Nucleus accumbens (tissue), 56 donors: ENCODE measurements at regions not wholly inside any gene's neighbourhood (a gene's known extent, or its start where the extent isn't known, plus 50 kb on each side); places are given as distances from the start of the nearest gene placed in this dataset.
"Not testable (repeated sequence)": the region's sequence is repeated elsewhere in the genome, so short reads cannot be mapped to it uniquely, and the experiment has no call there.

Source experiments
- DNase-seq, 56 donors: peaks; one replicate each; lab custom pipeline; 2025; lab: John Stamatoyannopoulos, UW

- no peak for DNase-seq
These were observed 136.1 kb downstream of the MID1IP1 start for GRCh38 chrX:38937400-38937799.

- no peak for DNase-seq
These were observed 136.7 kb downstream of the MID1IP1 start for GRCh38 chrX:38937926-38938325.

GRCh38 chrX:38939067-38939466 is 137.8 kb downstream of the MID1IP1 start:
- DNase-seq, result no peak

- no peak for DNase-seq
These were observed 139.3 kb downstream of the MID1IP1 start for GRCh38 chrX:38940547-38940946.

- DNase-seq, result no peak
These were observed 140.4 kb downstream of the MID1IP1 start for GRCh38 chrX:38941675-38942074.

- DNase-seq, result no peak
These were observed 141.9 kb downstream of the MID1IP1 start for GRCh38 chrX:38943120-38943519.

- no peak for DNase-seq
These were observed 146.8 kb downstream of the MID1IP1 start for GRCh38 chrX:38948046-38948445.

- DNase-seq, result no peak
These were observed 153.3 kb downstream of the MID1IP1 start for GRCh38 chrX:38954520-38954919.

GRCh38 chrX:38959736-38960135 is 158.5 kb downstream of the MID1IP1 start:
- no peak for DNase-seq

- DNase-seq, result no peak
These were observed 158.9 kb downstream of the MID1IP1 start for GRCh38 chrX:38960137-38960536.

GRCh38 chrX:38961936-38962335 is 160.7 kb downstream of the MID1IP1 start:
- DNase-seq, result no peak

GRCh38 chrX:38963244-38963643 is 162.0 kb downstream of the MID1IP1 start:
- DNase-seq, result not testable (repeated sequence)

- peak in 2 of 56 donors; percentile 0 to 1 for DNase-seq
These were observed 164.6 kb downstream of the MID1IP1 start for GRCh38 chrX:38965888-38966287.

- DNase-seq, result peak in 4 of 56 donors; percentile 1 to 9 (median 1)
These were observed 167.3 kb downstream of the MID1IP1 start for GRCh38 chrX:38968344-38969216.

- DNase-seq, result no peak
These were observed 168.8 kb downstream of the MID1IP1 start for GRCh38 chrX:38970074-38970473.

- no peak for DNase-seq
These were observed 169.6 kb downstream of the MID1IP1 start for GRCh38 chrX:38970845-38971244.

- no peak for DNase-seq
These were observed 172.1 kb downstream of the MID1IP1 start for GRCh38 chrX:38973322-38973721.

GRCh38 chrX:38974542-38974941 is 173.3 kb downstream of the MID1IP1 start:
- DNase-seq, result no peak

GRCh38 chrX:38975368-38975942 is 174.2 kb downstream of the MID1IP1 start:
- no peak for DNase-seq

- no peak for DNase-seq
These were observed 181.1 kb downstream of the MID1IP1 start for GRCh38 chrX:38982370-38982769.

- no peak for DNase-seq
These were observed 181.6 kb downstream of the MID1IP1 start for GRCh38 chrX:38982843-38983242.

- peak in 2 of 56 donors; percentile 0 to 1 for DNase-seq
These were observed 184.1 kb downstream of the MID1IP1 start for GRCh38 chrX:38985375-38985774.
